NCI-H1417 treated with DMSO at 0.1 percent for 48 hours (cell line): ENCODE measurements at regions not wholly inside any gene's neighbourhood (a gene's known extent, or its start where the extent isn't known, plus 50 kb on each side); places are given as distances from the start of the nearest gene placed in this dataset.

Experiments used
- DNase-seq: peaks from one replicate; lab custom pipeline; 2025; lab: John Stamatoyannopoulos, UW

GRCh38 chr7:116083796-116084195 is 53.2 kb upstream of the TFEC start:
- DNase-seq = no peak

GRCh38 chr7:116086547-116087045 is 56.0 kb upstream of the TFEC start:
- no peak for DNase-seq

- no peak for DNase-seq
Measured at GRCh38 chr7:116087291-116087690, 56.7 kb upstream of the TFEC start.

GRCh38 chr7:116087984-116088383 is 57.4 kb upstream of the TFEC start:
- no peak for DNase-seq

- no peak for DNase-seq
Measured at GRCh38 chr7:116089293-116089692, 58.7 kb upstream of the TFEC start.

GRCh38 chr7:116093516-116094301 is 63.1 kb upstream of the TFEC start:
- DNase-seq = no peak

GRCh38 chr7:116095396-116095795 is 64.8 kb upstream of the TFEC start:
- no peak for DNase-seq

- DNase-seq = no peak
Measured at GRCh38 chr7:116097365-116098009, 66.9 kb upstream of the TFEC start.

- DNase-seq = no peak
Measured at GRCh38 chr7:116098175-116098574, 67.6 kb upstream of the TFEC start.

GRCh38 chr7:116100626-116101025 is 70.1 kb upstream of the TFEC start:
- DNase-seq = no peak

- DNase-seq = no peak
Measured at GRCh38 chr7:116101704-116102103, 71.1 kb upstream of the TFEC start.

GRCh38 chr7:116111475-116111874 is 80.9 kb upstream of the TFEC start:
- DNase-seq = no peak

GRCh38 chr7:116113310-116113709 is 82.7 kb upstream of the TFEC start:
- DNase-seq = no peak

- DNase-seq = no peak
Measured at GRCh38 chr7:116120839-116121238, 89.5 kb upstream of the TES start.

GRCh38 chr7:116122972-116123595 is 87.3 kb upstream of the TES start:
- DNase-seq = no peak

GRCh38 chr7:116128139-116128538 is 82.2 kb upstream of the TES start:
- DNase-seq = no peak

GRCh38 chr7:116135306-116135705 is 75.0 kb upstream of the TES start:
- DNase-seq = no peak

GRCh38 chr7:116138202-116138801 is 72.0 kb upstream of the TES start:
- peak; percentile 57 for DNase-seq

- DNase-seq = no peak
Measured at GRCh38 chr7:116139007-116139406, 71.3 kb upstream of the TES start.

GRCh38 chr7:116139807-116140206 is 70.5 kb upstream of the TES start:
- DNase-seq = no peak

- no peak for DNase-seq
Measured at GRCh38 chr7:116142374-116142773, 68.0 kb upstream of the TES start.

- DNase-seq = no peak
Measured at GRCh38 chr7:116142850-116143249, 67.5 kb upstream of the TES start.
